Effector memory CD8-positive, alpha-beta T cell (primary cell): ENCODE measurements at regions not wholly inside any gene's neighbourhood (a gene's known extent, or its start where the extent isn't known, plus 50 kb on each side); places are given as distances from the start of the nearest gene placed in this dataset.

ENCODE experiments used
- ATAC-seq: fragments of 150-1000 bp; cut with Tn5 transposase; replicated peaks from 2 replicates; pipeline ENCODE4 v1.10.0; 2021; ENCODE audit warnings: mild to moderate bottlenecking, moderate library complexity
- DNase-seq, 3 experiments: peaks; one replicate each; pipeline ENCODE4 v3.0.0; 2021
- H3K27ac Mint-ChIP-seq, 2 donors: one replicate each; pipeline ENCODE4 v1.8.0; 2022; ENCODE audit warnings: mild to moderate bottlenecking in 2 of 2, mixed read lengths in 2 of 2, moderate library complexity in 2 of 2
- H3K27me3 Mint-ChIP-seq, 2 donors: one replicate each; pipeline ENCODE4 v1.8.0; 2022; ENCODE audit warnings: mixed read lengths in 2 of 2
- H3K36me3 Mint-ChIP-seq: one replicate; pipeline ENCODE4 v1.8.0; 2022; ENCODE audit warnings: mild to moderate bottlenecking, moderate library complexity, mixed read lengths; ENCODE audit not compliant: insufficient read depth
- H3K4me1 Mint-ChIP-seq, 2 donors: one replicate each; pipeline ENCODE4 v1.8.0; 2022; ENCODE audit warnings: low read depth in 2 of 2, mixed read lengths in 2 of 2
- H3K4me3 Mint-ChIP-seq, 2 donors: one replicate each; pipeline ENCODE4 v1.8.0; 2022; ENCODE audit warnings: mild to moderate bottlenecking in 2 of 2, mixed read lengths in 2 of 2, moderate library complexity in 2 of 2
- H3K9me3 Mint-ChIP-seq, 2 donors: one replicate each; pipeline ENCODE4 v1.8.0; 2022; ENCODE audit warnings: mixed read lengths in 2 of 2

- peaks cover 9 to 19% of the 10 kb centered on the region in 2 donors for H3K27me3 Mint-ChIP-seq
- no peaks in the 10 kb centered on the region for H3K36me3 Mint-ChIP-seq
- ATAC-seq, result no peak
- no peak for DNase-seq
- no peak overlapping the region for H3K27ac Mint-ChIP-seq
- no peaks in the 10 kb centered on the region for H3K9me3 Mint-ChIP-seq
- no peak overlapping the region for H3K4me3 Mint-ChIP-seq
- H3K4me1 Mint-ChIP-seq, result no peaks in the 10 kb centered on the region
These were observed 1075.0 kb downstream of the BRD1 start for GRCh38 chr22:48752451-48753380.

- H3K9me3 Mint-ChIP-seq, result no peaks in the 10 kb centered on the region
- no peak overlapping the region for H3K27ac Mint-ChIP-seq
- H3K4me3 Mint-ChIP-seq, result no peak overlapping the region
- no peak for ATAC-seq
- peaks cover 8 to 10% of the 10 kb centered on the region in 2 donors for H3K27me3 Mint-ChIP-seq
- no peaks in the 10 kb centered on the region for H3K36me3 Mint-ChIP-seq
- no peaks in the 10 kb centered on the region for H3K4me1 Mint-ChIP-seq
- DNase-seq, result no peak
These were observed 1075.9 kb downstream of the BRD1 start for GRCh38 chr22:48751539-48752437.

GRCh38 chr22:48750826-48751440 lies 1076.7 kb downstream of the BRD1 start:
- ATAC-seq (no peak), DNase-seq (no peak)
- no peaks in the 10 kb centered on the region for H3K36me3 Mint-ChIP-seq
- H3K27ac Mint-ChIP-seq, result no peak overlapping the region
- peaks cover 0 to 2% of the 10 kb centered on the region in 2 donors for H3K27me3 Mint-ChIP-seq
- no peak overlapping the region for H3K4me3 Mint-ChIP-seq
- H3K9me3 Mint-ChIP-seq, result no peaks in the 10 kb centered on the region
- H3K4me1 Mint-ChIP-seq, result no peaks in the 10 kb centered on the region

GRCh38 chr22:48750282-48750681 lies 1077.4 kb downstream of the BRD1 start:
- Mint-ChIP-seq H3K27ac (no peak overlapping the region), H3K4me1 (no peaks in the 10 kb centered on the region), H3K36me3 (no peaks in the 10 kb centered on the region), H3K27me3 (no peaks in the 10 kb centered on the region), H3K4me3 (no peak overlapping the region), H3K9me3 (no peaks in the 10 kb centered on the region)
- ATAC-seq (no peak), DNase-seq (no peak)

GRCh38 chr22:48749555-48750227 lies 1078.0 kb downstream of the BRD1 start:
- no peak for DNase-seq
- H3K9me3 Mint-ChIP-seq, result no peaks in the 10 kb centered on the region
- no peak for ATAC-seq
- no peak overlapping the region for H3K27ac Mint-ChIP-seq
- no peak overlapping the region for H3K4me3 Mint-ChIP-seq
- no peaks in the 10 kb centered on the region for H3K4me1 Mint-ChIP-seq
- H3K36me3 Mint-ChIP-seq, result no peaks in the 10 kb centered on the region
- H3K27me3 Mint-ChIP-seq, result no peaks in the 10 kb centered on the region

- H3K27ac Mint-ChIP-seq, result no peak overlapping the region
- no peaks in the 10 kb centered on the region for H3K36me3 Mint-ChIP-seq
- no peaks in the 10 kb centered on the region for H3K27me3 Mint-ChIP-seq
- ATAC-seq, result no peak
- H3K4me1 Mint-ChIP-seq, result no peaks in the 10 kb centered on the region
- no peak overlapping the region for H3K4me3 Mint-ChIP-seq
- DNase-seq, result no peak
- H3K9me3 Mint-ChIP-seq, result no peaks in the 10 kb centered on the region
These were observed 1078.7 kb downstream of the BRD1 start for GRCh38 chr22:48748860-48749554.

GRCh38 chr22:48748113-48748859 lies 1079.4 kb downstream of the BRD1 start:
- Mint-ChIP-seq H3K27ac (no peak overlapping the region), H3K36me3 (no peaks in the 10 kb centered on the region), H3K4me3 (no peak overlapping the region), H3K27me3 (no peaks in the 10 kb centered on the region), H3K9me3 (no peaks in the 10 kb centered on the region), H3K4me1 (no peaks in the 10 kb centered on the region)
- DNase-seq (no peak), ATAC-seq (no peak)

- DNase-seq (no peak), ATAC-seq (no peak)
- Mint-ChIP-seq H3K27ac (no peak overlapping the region), H3K9me3 (no peaks in the 10 kb centered on the region), H3K27me3 (no peaks in the 10 kb centered on the region), H3K4me3 (no peak overlapping the region), H3K36me3 (no peaks in the 10 kb centered on the region), H3K4me1 (no peaks in the 10 kb centered on the region)
These were observed 1080.8 kb downstream of the BRD1 start for GRCh38 chr22:48746789-48747425.

GRCh38 chr22:48745842-48746788 lies 1081.6 kb downstream of the BRD1 start:
- no peaks in the 10 kb centered on the region for H3K9me3 Mint-ChIP-seq
- no peak for ATAC-seq
- H3K27ac Mint-ChIP-seq, result no peak overlapping the region
- no peaks in the 10 kb centered on the region for H3K36me3 Mint-ChIP-seq
- no peaks in the 10 kb centered on the region for H3K27me3 Mint-ChIP-seq
- no peak for DNase-seq
- no peaks in the 10 kb centered on the region for H3K4me1 Mint-ChIP-seq
- no peak overlapping the region for H3K4me3 Mint-ChIP-seq

GRCh38 chr22:48744967-48745841 lies 1082.5 kb downstream of the BRD1 start:
- Mint-ChIP-seq H3K9me3 (no peaks in the 10 kb centered on the region), H3K27me3 (no peaks in the 10 kb centered on the region), H3K27ac (no peak overlapping the region), H3K36me3 (no peaks in the 10 kb centered on the region), H3K4me3 (no peak overlapping the region), H3K4me1 (no peaks in the 10 kb centered on the region)
- DNase-seq (no peak), ATAC-seq (no peak)
